ENCODE measurements at regions not wholly inside any gene's neighbourhood (a gene's known extent, or its start where the extent isn't known, plus 50 kb on each side); places are given as distances from the start of the nearest gene placed in this dataset.
A peak's percentile ranks its signal among the peaks of the same experiment; 100 is the strongest.

DNA sequence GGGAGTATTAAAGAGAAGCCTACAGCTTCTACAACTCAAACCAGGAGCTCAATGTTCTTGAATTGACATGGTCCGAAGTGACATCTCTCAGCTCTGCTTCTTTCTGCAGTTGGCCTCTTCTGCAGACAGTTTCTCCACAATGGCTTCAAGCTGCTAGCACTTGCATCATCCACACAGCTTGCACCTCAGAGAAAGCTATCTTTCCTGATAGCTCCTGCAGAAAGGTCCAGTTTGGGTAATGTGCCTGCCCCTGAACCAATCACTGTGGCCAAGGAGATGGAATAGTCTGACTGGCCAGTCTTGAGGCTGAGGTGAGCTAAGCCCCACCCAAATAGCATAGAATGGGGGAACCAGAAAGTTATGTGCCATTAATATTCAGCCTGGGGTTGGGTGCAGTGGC is 95.8 kb upstream of the ABCA1 start:
- no peak for DNase-seq

DNA sequence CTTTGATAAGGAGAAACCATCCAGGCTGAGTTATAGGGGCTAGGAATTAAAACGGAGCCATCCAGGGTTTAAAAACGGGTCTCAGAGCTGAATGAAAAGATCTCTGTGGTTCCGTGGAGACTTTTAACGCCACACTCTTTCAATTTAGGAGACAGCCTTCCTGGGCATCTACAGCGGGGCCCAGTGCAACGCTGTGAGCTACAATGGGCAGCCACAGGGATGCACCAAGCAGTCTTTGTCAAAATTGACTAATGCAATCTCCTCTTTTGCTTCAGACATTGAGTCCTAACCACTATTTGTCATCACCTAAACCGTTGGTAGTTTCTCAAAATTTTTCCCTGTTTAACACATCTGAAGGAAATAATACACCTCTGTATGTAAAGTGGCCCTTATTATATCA is 96.6 kb upstream of the ABCA1 start:
- no peak for DNase-seq

DNA sequence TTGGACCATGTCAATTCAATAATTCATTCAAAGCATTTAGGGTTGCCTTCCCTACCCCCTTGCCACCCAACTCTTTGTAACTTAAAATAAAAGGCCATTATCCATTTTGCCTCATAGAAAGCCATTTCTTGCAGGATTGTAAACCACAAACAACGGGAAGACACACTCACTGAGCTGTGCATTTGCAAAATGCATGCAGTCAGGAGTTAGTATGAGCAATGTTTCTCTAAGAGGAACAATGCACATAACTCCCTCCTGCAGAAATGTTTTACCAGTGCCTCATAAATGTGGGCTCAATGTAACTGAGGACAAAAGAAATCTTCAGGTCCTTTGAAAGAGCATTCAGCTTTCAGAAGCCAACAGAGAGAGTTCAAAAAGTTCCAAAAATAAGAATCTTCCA is 98.5 kb upstream of the ABCA1 start:
- DNase-seq = no peak

DNA sequence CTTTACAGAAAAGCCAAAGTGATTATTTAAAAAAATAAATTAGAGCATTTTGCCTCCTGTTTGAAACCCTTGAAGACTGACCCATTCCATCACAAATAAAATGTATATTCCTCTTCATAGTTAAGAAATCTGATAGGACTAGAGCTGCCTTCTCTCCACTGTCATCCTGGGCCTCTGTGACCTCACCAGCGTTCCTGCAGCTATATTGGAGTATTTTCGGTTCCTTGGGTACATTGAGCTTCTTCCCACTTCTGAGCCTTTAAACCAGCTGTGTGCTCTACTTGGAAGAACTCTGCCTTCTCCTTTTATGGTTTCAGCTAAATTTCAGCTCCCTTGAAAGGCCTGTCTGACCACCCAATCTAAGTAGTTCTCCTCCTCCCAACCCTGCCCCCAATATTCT is 99.1 kb upstream of the ABCA1 start:
- DNase-seq = no peak

DNA sequence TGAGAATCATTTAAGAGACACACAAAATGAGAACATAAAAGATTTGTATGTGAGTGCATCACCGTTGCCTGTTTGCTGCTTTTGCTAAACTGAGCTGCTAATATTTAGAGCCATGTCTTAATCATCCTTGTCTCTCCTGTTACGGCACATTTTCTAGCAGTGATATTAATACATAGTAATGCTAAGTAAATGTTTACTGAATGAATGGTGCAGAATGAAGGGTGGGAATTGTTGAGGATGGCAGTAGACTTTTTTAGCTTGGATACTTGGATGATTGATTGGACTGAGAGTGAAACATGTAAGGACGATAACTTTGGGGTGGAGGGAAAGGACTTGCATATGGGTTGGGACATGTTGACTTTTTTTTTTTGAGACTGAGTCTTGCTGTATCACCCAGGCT is 102.3 kb upstream of the ABCA1 start:
- no peak for DNase-seq

DNA sequence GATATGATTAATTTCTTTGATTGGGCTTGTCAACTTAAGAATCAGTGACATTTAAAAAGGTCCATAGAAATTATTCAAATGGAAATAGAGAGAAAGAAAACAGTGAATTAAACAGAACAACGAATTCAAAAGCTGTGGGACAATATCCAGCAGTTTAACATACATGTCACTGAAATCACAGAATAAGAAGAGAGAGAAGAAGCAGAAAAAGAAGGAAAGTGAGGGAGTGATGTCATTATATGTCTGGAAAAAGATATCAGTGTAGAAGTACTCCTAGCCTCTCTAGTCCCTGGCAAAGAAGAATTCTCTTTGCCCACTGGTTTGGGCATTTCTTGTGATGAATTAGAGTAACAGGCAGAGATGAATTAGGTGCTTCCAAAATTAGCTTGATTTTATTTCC is 109.2 kb upstream of the ABCA1 start:
- no peak for DNase-seq

DNA sequence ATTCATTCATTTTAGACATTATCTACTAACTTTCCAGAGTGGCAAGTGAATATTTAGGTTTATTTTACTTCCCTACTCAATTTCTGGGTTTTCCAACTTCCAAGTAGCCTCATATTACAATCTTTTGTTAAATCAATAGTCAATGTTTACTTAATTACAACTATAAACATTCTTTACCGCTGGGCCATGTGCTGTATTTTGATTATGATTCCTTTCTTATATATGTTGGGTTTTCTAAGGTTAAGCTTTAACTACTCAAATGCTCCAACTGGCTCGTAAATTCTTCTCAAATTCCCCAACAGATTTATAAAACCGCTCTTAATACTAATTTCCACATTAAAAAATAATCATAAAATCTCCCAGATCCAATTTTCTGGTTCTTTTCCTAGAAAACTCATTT is 110.1 kb upstream of the ABCA1 start:
- DNase-seq = no peak

- DNase-seq = no peak
Measured at GRCh38 chr9:105039175-105039799, 111.3 kb upstream of the ABCA1 start.

DNA sequence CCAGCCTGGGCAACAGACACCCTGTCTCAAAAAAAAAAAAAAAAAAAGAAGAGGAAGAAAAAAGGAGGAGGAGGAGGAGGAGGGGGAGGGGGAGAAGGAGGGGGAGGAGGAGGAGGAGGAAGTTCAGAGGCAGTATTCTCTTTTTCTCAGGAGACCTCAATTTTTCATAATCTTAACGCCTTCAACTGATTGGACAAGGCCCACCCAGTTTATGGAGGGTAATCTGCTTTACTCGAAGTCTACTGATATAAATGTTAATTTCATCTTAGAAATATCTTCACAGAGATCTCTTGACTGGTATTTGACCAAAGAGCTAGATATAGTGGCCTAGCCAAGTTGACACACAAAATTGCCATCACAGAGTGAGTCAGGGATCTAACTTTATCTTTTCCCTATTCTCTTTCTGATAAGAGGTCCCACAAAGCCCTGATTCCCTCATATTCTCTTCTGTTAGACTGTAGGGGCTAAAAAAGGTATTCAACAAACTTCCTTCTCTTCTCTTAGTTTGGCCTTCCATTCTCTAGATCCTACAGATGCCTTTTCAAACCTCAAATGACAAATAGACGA is 115.5 kb upstream of the ABCA1 start:
- DNase-seq = no peak

- no peak for DNase-seq
Measured at GRCh38 chr9:105044518-105044917, 116.6 kb upstream of the ABCA1 start.

DNA sequence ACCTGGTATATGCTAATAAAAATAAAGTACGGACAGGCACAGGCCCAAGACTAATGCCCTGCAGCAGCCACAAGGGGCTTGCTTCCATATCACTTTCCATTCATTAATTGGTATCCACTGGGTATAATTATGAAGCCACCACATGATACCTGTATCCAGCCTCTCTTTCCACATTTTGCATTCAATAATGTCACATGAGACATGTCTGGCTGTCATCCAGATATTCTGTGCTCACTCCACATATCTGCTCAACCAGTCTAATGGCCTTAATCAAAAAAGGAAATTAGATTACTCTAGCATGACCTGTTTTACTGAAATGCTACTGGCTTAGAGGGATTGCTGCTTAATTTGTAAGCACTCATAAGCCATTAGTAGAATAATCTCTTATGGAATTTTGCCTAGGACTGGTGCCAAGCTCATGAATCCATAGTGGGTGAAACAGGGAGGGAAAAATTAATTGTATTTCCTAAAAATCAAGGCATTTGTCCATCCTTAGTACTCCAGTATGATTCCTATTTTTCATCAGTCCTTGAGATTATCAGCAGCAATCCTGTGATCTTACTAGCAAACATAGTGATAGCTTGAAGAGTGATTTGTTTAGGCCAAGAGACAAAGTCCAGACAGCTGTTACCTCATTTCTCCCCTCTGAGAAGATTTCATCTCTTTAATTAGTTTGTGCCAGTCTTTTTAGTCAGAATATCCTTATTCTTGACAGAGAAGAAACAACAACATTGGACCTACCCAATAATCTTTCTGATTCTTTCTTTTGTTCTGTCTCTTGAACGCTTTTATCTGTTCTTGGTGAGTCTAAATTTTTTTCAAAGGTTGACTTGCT is 119.2 kb upstream of the ABCA1 start:
- no peak for DNase-seq

GRCh38 chr9:105047742-105048041 is 119.7 kb upstream of the ABCA1 start:
- DNase-seq = no peak

GRCh38 chr9:105048331-105048730 is 120.4 kb upstream of the ABCA1 start:
- DNase-seq = no peak

DNA sequence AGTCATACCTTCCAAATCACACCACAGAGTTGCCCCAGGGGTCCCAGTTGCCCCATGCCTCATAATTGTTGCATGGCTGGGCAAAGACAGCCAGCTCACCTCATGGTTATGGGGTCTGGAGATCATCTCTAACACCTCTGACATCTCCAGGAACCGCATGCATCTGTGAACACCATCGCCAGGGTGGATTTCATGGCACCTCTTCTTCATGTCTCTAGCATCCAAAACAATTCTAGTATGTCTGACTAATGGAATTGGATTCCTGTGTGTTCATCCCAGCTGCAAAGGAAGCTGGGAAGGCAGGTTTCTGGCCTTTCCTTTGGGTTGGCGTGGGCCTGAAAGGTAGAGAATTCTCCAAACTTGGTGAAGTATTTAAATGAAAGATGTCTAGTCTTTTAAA is 122.3 kb upstream of the ABCA1 start:
- no peak for DNase-seq

GRCh38 chr9:105051897-105052296 is 123.9 kb upstream of the ABCA1 start:
- DNase-seq = no peak

- DNase-seq = no peak
Measured at GRCh38 chr9:105052346-105052745, 124.4 kb upstream of the ABCA1 start.

DNA sequence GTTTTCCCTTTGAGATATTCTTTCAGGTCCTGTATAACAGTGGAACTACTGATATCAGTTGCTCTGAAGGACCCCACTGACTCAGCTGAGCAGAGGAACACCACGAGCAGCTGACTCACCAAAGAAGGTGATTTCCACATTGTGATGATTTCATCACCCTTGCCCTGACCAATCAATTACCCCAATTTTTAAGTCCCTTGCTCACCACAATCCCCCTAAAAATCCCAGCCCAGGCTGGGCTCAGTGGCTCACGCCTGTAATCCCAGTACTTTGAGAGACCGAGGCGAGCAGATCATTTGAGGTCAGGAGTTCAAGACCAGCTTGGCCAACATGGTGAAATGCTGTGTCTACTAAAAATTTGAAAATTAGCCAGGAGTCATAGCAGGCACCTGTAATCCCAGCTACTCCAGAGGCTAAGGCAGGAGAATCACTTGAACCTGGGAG is 125.3 kb upstream of the ABCA1 start:
- peak; percentile 30 for DNase-seq

GRCh38 chr9:105054491-105054890 is 126.5 kb upstream of the ABCA1 start:
- DNase-seq = peak; percentile 25

GRCh38 chr9:105055917-105056316 is 128.0 kb upstream of the ABCA1 start:
- DNase-seq = no peak

- no peak for DNase-seq
Measured at GRCh38 chr9:105057551-105057950, 129.6 kb upstream of the ABCA1 start.

DNA sequence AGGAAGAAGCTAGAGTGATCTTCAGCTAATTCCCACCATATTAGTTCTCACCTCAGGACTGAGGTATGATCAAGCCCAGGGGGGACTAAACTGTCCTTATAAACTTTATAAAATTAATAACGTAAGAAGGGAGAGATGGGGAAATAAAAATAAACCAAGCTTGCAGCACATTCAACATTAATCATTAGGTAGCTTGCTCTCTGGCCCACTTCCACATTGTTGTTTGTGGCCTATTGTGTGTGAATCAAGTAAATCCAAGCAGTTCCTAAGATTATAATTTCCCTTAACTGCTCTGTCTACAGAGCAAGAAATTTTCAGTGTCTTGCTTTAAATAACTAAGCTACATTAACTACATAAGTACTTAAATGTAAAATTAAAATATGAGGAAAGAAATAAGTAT is 131.3 kb upstream of the ABCA1 start:
- no peak for DNase-seq

- no peak for DNase-seq
Measured at GRCh38 chr9:105062222-105062855, 134.4 kb upstream of the ABCA1 start.

- peak; percentile 59 for DNase-seq
Measured at GRCh38 chr9:105064248-105065097, 136.5 kb upstream of the ABCA1 start.

Measured in amniotic stem cell (primary cell).